ENCODE measurements at regions not wholly inside any gene's neighbourhood (a gene's known extent, or its start where the extent isn't known, plus 50 kb on each side); places are given as distances from the start of the nearest gene placed in this dataset.

- TF ChIP-seq CTCF (IDR thresholded peaks at IDR 0.05; ENCODE audit: borderline replicate concordance, extremely low read depth, low read length, poor library complexity, severe bottlenecking) = no peak
- no peak for TF ChIP-seq EZH2 (IDR thresholded peaks at IDR 0.05; ENCODE audit: borderline replicate concordance, low read depth, low read length, severe bottlenecking)
These were observed 131.0 kb downstream of the TTC8 start for GRCh38 chr14:88955455-88955854.

Measured in DND-41 (cell line).